HG03354 (cell line): ENCODE measurements at regions not wholly inside any gene's neighbourhood (a gene's known extent, or its start where the extent isn't known, plus 50 kb on each side); places are given as distances from the start of the nearest gene placed in this dataset.
"Not testable (repeated sequence)": the region's sequence is repeated elsewhere in the genome, so short reads cannot be mapped to it uniquely, and the experiment has no call there.

Source experiments
- ATAC-seq: cut with Tn5 transposase; IDR thresholded peaks from one replicate; pipeline ENCODE4 v1.9.1; 2021; ENCODE audit warnings: mild to moderate bottlenecking; ENCODE audit not compliant: unreplicated experiment, poor library complexity, severe bottlenecking

DNA sequence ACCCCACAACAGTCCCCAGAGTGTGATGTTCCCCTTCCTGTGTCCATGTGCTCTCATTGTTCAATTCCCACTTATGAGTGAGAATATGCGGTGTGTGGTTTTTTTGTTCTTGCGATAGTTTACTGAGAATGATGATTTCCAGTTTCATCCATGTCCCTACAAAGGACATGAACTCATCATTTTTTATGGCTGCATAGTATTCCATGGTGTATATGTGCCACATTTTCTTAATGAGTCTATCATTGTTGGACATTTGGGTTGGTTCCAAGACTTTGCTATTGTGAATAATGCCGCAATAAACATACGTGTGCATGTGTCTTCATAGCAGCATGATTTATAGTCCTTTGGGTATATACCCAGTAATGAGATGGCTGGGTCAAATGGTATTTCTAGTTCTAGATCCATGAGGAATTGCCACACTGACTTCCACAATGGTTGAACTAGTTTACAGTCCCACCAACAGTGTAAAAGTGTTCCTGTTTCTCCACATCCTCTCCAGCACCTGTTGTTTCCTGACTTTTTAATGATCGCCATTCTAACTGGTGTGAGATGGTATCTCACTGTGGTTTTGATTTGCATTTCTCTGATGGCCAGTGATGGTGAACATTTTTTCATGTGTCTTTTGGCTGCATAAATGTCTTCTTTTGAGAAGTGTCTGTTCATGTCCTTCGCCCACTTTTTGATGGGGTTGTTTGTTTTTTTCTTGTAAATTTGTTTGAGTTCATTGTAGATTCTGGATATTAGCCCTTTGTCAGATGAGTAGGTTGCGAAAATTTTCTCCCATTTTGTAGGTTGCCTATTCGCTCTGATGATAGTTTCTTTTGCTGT is 120.0 kb downstream of the GOSR1 start:
- not testable (repeated sequence) for ATAC-seq

GRCh38 chr17:30594953-30595371 is 117.8 kb downstream of the GOSR1 start:
- ATAC-seq: not testable (repeated sequence)

DNA sequence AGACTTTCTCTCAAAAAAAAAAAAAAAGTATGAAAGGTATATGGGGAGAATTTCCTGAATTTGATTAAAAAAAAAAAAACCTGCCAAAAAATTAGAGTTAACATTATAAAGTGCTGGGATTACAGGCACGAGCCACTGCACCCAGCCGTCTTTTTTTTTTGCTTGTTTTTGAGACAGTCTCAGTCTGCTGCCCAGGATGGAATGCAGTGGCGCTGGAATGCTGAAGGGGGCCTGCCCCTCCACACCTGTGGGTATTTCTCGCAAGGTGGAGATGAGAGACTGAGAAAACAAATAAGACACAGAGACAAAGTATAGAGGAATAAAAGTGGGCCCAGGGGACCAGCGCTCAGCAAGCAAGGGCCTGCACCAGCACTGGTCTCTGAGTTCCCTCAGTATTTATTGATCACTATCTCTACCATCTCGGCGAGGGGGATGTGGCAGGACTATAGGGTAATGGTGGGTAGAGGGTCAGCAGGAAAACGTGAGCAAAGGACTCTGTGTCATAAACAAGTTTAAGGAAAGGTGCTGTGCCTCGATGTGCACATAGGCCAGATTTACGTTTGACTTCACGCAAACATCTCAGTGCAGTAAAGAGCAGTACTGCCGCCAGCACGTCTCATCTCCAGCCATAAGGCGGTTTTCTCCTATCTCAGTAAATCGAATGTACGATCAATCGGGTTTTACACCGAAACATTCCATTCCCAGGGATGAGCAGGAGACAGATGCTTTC is 117.2 kb downstream of the GOSR1 start:
- ATAC-seq: no peak

- no peak for ATAC-seq
Observed at GRCh38 chr17:30590081-30590733, 113.0 kb downstream of the GOSR1 start.

- no peak for ATAC-seq
Observed at GRCh38 chr17:30589431-30589830, 112.2 kb downstream of the GOSR1 start.

DNA sequence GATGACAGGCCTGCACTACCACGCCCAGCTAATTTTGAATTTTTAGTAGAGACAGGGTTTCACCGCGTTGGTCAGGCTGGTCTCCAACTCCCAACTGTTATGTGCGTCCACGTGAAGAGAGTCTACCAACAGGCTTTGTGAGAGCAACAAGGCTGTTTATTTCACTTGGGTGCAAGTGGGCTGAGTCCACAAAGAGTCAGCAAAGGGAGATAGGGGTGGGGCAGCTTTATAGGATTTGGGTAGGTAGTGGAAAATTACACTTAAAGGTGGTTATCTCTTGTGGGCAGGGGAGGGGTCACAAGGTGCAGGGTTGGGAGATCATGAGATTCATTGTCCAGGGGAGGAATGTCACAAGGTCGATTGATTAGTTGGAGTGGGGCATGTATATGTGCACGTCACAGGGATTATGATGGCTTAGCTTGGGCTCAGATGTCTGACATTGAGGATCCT is 111.6 kb downstream of the GOSR1 start:
- ATAC-seq: no peak

DNA sequence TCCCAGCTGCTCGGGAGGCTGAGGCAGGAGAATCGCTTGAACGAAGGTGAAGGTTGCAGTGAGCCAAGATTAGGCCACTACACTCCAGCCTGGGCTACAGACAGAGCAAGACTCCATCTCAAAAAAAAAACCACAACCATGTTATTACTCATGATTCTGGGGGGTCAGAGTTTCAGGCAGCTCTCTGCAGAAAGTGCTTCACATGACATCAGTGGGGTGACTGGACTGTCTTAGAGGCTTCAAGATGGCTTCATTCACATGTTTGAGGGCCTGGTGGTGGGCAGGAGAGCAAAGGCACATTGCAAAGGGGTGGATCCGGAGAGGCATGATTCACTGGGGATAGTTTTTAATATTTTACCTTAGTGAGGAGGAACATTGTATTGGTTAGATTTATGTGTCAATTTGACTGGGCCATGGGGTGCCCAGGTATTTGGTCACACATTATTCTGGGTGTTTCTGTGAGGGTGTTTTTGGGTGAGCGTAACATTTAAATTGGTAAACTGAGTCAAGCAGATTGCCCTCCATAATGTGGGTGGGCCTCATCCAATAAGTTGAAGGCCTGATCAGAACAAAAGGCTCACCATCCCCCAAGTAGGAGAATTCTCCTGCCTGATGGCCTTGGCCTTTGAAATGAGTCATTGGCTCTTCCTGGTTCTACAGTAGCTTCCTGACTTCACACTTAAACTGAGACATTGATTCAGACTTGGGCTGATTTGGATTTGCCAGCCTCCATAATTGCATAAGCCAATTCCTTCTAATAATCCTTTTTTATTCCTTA is 109.8 kb downstream of the GOSR1 start:
- ATAC-seq: no peak

DNA sequence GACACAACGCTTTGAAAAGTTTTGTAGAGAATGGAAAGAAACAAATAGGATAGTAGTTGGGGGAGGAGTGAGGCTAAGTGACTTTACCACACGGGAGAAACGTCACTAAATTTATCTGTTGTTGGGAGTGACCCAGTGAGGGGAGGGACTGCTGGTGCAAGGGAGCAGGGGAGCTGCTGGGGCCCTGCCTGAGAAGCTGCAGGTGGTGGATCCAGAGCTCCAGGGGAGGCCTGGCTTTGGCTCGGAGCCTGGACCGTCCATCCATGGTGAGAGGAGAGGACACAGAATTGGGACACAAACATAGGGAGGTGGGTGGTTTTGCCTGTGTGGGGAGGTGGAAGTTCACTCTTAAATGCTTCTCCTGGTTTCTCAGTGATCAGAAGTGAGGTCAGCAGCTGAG is 107.6 kb downstream of the GOSR1 start:
- ATAC-seq: no peak

DNA sequence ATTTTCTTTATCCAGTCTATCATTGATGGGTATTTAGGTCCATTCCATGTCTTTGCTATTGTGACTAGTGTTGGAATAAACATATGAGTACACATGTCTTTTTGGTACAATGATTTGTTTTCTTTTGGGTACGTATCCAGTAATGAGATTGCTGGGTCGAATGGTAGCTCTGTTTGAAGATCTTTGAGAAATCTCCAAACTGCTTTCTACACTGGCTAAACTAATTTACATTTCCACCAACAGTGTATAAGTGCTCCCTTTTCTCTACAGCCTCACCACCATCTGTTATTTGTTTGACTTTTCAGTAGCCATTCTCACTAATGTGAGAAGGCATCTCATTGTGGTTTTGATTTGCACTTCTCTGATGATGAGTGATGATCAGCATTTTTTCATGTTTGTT is 103.7 kb downstream of the GOSR1 start:
- no peak for ATAC-seq

DNA sequence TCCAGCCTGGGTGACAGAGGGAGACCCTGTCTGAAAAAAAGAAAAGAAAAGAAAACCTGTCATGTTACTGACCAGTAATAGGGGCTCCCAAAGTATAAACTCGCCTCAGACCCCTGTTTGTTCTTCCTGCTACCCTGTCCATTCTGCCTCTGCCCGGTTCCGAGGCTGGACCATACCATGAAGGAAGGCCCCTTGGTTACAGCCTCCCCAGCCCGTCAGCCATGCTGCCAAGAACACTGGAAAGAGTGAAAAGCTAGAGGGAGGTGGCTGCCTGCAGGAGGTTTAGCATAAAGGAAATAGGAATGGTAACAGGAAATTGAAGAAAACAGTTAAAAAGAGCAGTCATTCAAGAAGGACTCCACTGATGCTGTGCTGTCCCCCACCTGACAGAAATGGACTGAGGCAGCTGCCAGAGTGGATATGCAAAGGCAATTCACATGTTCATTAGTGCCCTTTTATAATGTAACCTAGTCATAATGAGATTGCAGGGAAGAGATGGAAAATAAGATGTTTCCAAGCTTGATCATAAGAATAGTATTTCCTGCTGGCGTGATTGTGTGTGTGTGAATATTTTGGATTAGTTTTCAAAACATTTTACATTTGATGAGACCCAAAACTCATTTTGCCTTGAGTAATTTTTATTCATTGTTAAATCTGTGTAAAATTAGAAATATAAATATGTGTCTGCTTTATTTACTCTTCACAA is 102.6 kb downstream of the GOSR1 start:
- ATAC-seq: no peak

DNA sequence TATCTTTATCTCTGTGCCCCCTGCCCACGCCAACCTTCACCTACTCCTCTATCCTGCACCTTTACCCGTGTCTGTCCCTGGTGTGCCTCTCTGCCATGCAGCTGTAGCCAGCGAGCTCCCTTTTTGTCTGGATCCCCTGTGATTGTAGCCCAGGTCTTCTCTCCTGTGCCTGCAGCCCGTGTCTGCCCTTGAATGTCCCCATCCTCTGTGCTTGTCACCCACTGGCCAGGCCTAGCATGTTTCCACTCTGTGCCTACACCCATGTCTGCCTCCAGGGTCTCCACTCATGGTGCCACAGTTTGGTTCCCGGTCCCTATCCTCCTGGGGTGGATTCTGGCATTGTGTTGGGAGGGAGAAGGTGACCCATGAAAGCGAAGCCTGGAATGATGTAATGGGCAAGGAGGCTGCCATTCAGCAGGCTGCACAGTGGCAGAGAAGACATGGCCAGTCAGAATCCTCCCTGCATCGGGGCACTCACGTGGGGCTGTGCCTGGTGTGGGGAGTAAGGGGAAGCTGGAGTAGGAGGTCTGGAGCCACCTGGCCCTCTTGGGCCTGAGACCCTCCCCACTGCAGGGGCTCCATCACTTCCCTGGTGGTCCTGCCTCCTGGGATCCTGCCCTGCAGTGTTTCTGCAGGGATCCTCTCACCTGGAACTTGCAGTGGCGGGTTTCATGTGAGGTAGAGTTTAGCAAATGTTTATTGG is 101.0 kb downstream of the GOSR1 start:
- ATAC-seq: not testable (repeated sequence)
